GM23338 (cell line): ENCODE measurements at regions not wholly inside any gene's neighbourhood (a gene's known extent, or its start where the extent isn't known, plus 50 kb on each side); places are given as distances from the start of the nearest gene placed in this dataset.

Source experiments
- ATAC-seq: fragments of 200-7000 bp; cut with Tn5 transposase; 3 replicates; pipeline ENCODE4 v1.9.1; 2020
- DNase-seq: peaks from one replicate; pipeline ENCODE4 v3.0.0-alpha.2; 2015; ENCODE audit warnings: low spot score
- H2AFZ ChIP-seq: fragments of 200-600 bp; sonication (generic); 2 replicates; pipeline ENCODE4 v1.8.0; 2016; ENCODE audit warnings: antibody characterized with exemption, mild to moderate bottlenecking, moderate library complexity
- H3F3A ChIP-seq: fragments of 200-600 bp; sonication (generic); replicated peaks from 2 replicates; pipeline ENCODE4 v1.8.0; 2017; ENCODE audit warnings: antibody characterized with exemption, mixed run types, low read depth
- H3K27ac ChIP-seq: fragments of 200-600 bp; sonication (generic); 2 replicates; pipeline ENCODE4 v1.6.1; 2016; ENCODE audit warnings: low read depth
- H3K27me3 ChIP-seq: fragments of 200-600 bp; sonication (generic); 2 replicates; pipeline ENCODE4 v1.8.0; 2016; ENCODE audit warnings: mild to moderate bottlenecking, mixed run types, moderate library complexity; ENCODE audit not compliant: insufficient read depth
- H3K36me3 ChIP-seq: fragments of 200-600 bp; sonication (generic); 2 replicates; pipeline ENCODE4 v1.8.0; 2016; ENCODE audit warnings: mild to moderate bottlenecking; ENCODE audit not compliant: insufficient read depth
- H3K4me1 ChIP-seq: fragments of 200-600 bp; sonication (generic); 2 replicates; pipeline ENCODE4 v1.8.0; 2016; ENCODE audit warnings: mild to moderate bottlenecking, moderate library complexity; ENCODE audit not compliant: insufficient read depth
- H3K4me2 ChIP-seq: fragments of 200-600 bp; sonication (generic); 2 replicates; pipeline ENCODE4 v1.7.1; 2017; ENCODE audit warnings: mixed run types
- H3K4me3 ChIP-seq: fragments of 200-600 bp; sonication (generic); 2 replicates; pipeline ENCODE4 v1.6.1; 2016; ENCODE audit warnings: mixed run types
- H3K79me2 ChIP-seq: fragments of 200-600 bp; sonication (generic); replicated peaks from 2 replicates; pipeline ENCODE4 v1.8.0; 2017; ENCODE audit warnings: mild to moderate bottlenecking; ENCODE audit not compliant: insufficient read depth
- H3K9me2 ChIP-seq: fragments of 200-600 bp; sonication (generic); 2 replicates; pipeline ENCODE4 v1.8.0; 2017; ENCODE audit not compliant: insufficient read depth
- H4K20me1 ChIP-seq: fragments of 200-600 bp; sonication (generic); replicated peaks from 2 replicates; pipeline ENCODE4 v1.8.0; 2017; ENCODE audit warnings: mild to moderate bottlenecking; ENCODE audit not compliant: insufficient read depth
- H3K27ac Mint-ChIP-seq: 2 replicates; pipeline ENCODE4 v1.8.0; 2020; ENCODE audit warnings: inconsistent platforms, mild to moderate bottlenecking, moderate library complexity, mixed read lengths
- H3K27me3 Mint-ChIP-seq: 3 replicates; pipeline ENCODE4 v1.8.0; 2022; ENCODE audit warnings: low read depth, mild to moderate bottlenecking, moderate library complexity, mixed read lengths, inconsistent platforms; ENCODE audit not compliant: insufficient read depth, poor library complexity
- H3K36me3 Mint-ChIP-seq: 3 replicates; pipeline ENCODE4 v1.8.0; 2021; ENCODE audit warnings: low read depth, mild to moderate bottlenecking, inconsistent platforms, moderate library complexity, mixed read lengths
- H3K4me1 Mint-ChIP-seq: 3 replicates; pipeline ENCODE4 v1.8.0; 2020; ENCODE audit warnings: mild to moderate bottlenecking, inconsistent platforms, mixed read lengths
- H3K4me3 Mint-ChIP-seq: 3 replicates; pipeline ENCODE4 v1.8.0; 2021; ENCODE audit warnings: moderate library complexity, mild to moderate bottlenecking, inconsistent platforms, mixed read lengths
- H3K9me3 Mint-ChIP-seq: 3 replicates; pipeline ENCODE4 v1.8.0; 2020; ENCODE audit warnings: moderate library complexity, mild to moderate bottlenecking, inconsistent platforms, mixed read lengths
- CREB1 ChIP-seq: fragments of 250-450 bp; sonication (Bioruptor Pico); IDR thresholded peaks from 2 replicates; pipeline ENCODE4 v1.5.0; 2020; ENCODE audit warnings: low read depth, mild to moderate bottlenecking, moderate library complexity
- REST ChIP-seq: IDR thresholded peaks from one replicate; pipeline ENCODE4 v1.6.1; 2018; ENCODE audit warnings: antibody characterized with exemption; ENCODE audit not compliant: unreplicated experiment
- ZNF462 ChIP-seq: fragments of 250-450 bp; sonication (Bioruptor Pico); IDR thresholded peaks from 2 replicates; pipeline ENCODE4 v1.5.0; 2020; ENCODE audit warnings: mild to moderate bottlenecking, moderate library complexity

- H3K4me3 Mint-ChIP-seq, result no peak overlapping the region
- H3F3A ChIP-seq, result no peaks in the 10 kb centered on the region
- peaks cover 2% of the 10 kb centered on the region; the same call in 1 of the 3 replicates for H3K4me1 Mint-ChIP-seq
- no peak for DNase-seq
- H3K27ac ChIP-seq, result no peak overlapping the region
- H3K79me2 ChIP-seq, result no peaks in the 10 kb centered on the region
- no peaks in the 10 kb centered on the region for H3K36me3 ChIP-seq
- no peak overlapping the region for H3K27ac Mint-ChIP-seq
- no peaks in the 10 kb centered on the region for H3K36me3 Mint-ChIP-seq
- H3K27me3 ChIP-seq, result no peaks in the 10 kb centered on the region
- H3K4me2 ChIP-seq, result no peak overlapping the region
- H3K9me2 ChIP-seq, result peaks cover 5% of the 10 kb centered on the region; the same call in 1 of the 2 replicates
- no peaks in the 10 kb centered on the region for H4K20me1 ChIP-seq
- H3K9me3 Mint-ChIP-seq, result no peaks in the 10 kb centered on the region
- no peak overlapping the region for H2AFZ ChIP-seq
- no peaks in the 10 kb centered on the region for H3K4me1 ChIP-seq
- no peak overlapping the region for H3K4me3 ChIP-seq
- H3K27me3 Mint-ChIP-seq, result peaks cover 1% of the 10 kb centered on the region
- no peak for ATAC-seq
- TF ChIP-seq CREB1 (CRISPR knock-in tag) (no peak), ZNF462 (CRISPR knock-in tag) (no peak), REST (no peak)
Observed at GRCh38 chr1:95716550-95716949, 482.5 kb downstream of the RWDD3 start.
